ENCODE measurements at regions not wholly inside any gene's neighbourhood (a gene's known extent, or its start where the extent isn't known, plus 50 kb on each side); places are given as distances from the start of the nearest gene placed in this dataset.

DNA sequence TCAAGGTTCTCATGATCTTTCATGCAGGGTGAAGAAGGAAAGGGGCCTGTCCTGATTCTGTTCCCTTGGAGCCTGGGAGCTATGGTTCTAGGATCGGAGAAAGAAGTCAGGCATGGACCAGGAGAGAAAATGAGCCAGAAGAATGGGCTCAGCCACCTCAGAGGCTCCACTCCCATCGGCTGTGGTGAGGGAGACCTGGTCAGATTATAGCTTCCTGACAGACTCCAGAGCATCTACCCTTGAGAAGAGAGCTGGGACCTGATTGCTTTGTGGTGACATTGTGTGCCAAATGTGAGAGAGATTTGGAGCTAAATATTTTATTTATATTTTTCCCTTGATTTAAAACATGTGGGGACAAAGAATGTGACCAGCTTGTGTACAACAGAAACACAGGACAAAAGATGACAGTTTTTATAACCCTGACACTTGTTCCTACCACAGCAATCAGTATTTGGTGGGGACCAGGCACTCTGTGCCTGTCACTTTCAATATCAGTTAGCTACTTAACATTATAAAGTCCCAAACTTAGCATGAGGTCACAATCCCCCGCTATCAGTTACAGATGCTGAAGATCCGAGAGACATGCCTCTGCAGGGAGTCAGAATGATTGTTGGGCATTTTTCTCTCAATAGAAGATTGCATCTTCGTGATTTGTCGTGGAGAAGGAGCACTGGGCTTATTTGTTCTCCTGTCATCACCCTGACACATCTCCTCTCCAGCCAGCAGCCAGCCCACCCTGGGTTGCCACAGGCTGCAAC, 228.3 kb upstream of the ADAMTS16 start:
- intact Hi-C loops (cut with micrococcal nuclease), result no loop called here
- no peaks in the 10 kb centered on the region for H3K27me3 ChIP-seq (replicated peaks in 1 of 4; ENCODE audit: control extremely low read depth in 1 of 4, control insufficient read depth in 3 of 4, insufficient read depth in 4 of 4, low read length in 3 of 4)
- no peak overlapping the region for H3K27ac Mint-ChIP-seq
- H3K4me3 ChIP-seq (ENCODE audit: control extremely low read depth in 1 of 5, extremely low read depth in 1 of 5, insufficient read depth in 1 of 5, low read depth in 2 of 5, low read length in 4 of 5), result no peak overlapping the region
- no peak overlapping the region for H3K4me3 Mint-ChIP-seq
- H3K79me2 ChIP-seq (ENCODE audit: control insufficient read depth, insufficient read depth, low read length), result no peaks in the 10 kb centered on the region
- H3K9ac ChIP-seq (ENCODE audit: low read length), result no peak overlapping the region
- H3K4me1 ChIP-seq (ENCODE audit: control insufficient read depth in 2 of 2, insufficient read depth in 2 of 2, low read length in 2 of 2), result no peaks in the 10 kb centered on the region
- H3K9me3 Mint-ChIP-seq (ENCODE audit: insufficient read depth), result no peaks in the 10 kb centered on the region
- no peak overlapping the region for H2AFZ ChIP-seq (ENCODE audit: insufficient read depth, low read depth, low read length, poor library complexity, severe bottlenecking)
- 89% methylated on average over 4 of the region's 6 CpGs for WGBS (ENCODE audit: insufficient coverage)
- no peaks in the 10 kb centered on the region for H3K27me3 Mint-ChIP-seq
- H3K36me3 ChIP-seq (replicated peaks in 1 of 2; ENCODE audit: control extremely low read depth in 1 of 2, control insufficient read depth in 1 of 2, extremely low read depth in 1 of 2, insufficient read depth in 2 of 2, low read length in 1 of 2), result no peaks in the 10 kb centered on the region
- ChIA-PET POLR2A (no interaction called here), CTCF (no interaction called here)
- H3K9me3 ChIP-seq (ENCODE audit: control extremely low read depth in 1 of 3, control insufficient read depth in 2 of 3, insufficient read depth in 1 of 3, low read length in 2 of 3), result peaks cover 0 to 6% (median 0%) of the 10 kb centered on the region in 3 donors
- no peaks in the 10 kb centered on the region for H3K4me1 Mint-ChIP-seq
- no peak for TF ChIP-seq EZH2 (IDR thresholded peaks at IDR 0.05; ENCODE audit: borderline replicate concordance, insufficient read depth, low read depth, low read length, poor library complexity, severe bottlenecking)
- TF ChIP-seq, protein P1, sequence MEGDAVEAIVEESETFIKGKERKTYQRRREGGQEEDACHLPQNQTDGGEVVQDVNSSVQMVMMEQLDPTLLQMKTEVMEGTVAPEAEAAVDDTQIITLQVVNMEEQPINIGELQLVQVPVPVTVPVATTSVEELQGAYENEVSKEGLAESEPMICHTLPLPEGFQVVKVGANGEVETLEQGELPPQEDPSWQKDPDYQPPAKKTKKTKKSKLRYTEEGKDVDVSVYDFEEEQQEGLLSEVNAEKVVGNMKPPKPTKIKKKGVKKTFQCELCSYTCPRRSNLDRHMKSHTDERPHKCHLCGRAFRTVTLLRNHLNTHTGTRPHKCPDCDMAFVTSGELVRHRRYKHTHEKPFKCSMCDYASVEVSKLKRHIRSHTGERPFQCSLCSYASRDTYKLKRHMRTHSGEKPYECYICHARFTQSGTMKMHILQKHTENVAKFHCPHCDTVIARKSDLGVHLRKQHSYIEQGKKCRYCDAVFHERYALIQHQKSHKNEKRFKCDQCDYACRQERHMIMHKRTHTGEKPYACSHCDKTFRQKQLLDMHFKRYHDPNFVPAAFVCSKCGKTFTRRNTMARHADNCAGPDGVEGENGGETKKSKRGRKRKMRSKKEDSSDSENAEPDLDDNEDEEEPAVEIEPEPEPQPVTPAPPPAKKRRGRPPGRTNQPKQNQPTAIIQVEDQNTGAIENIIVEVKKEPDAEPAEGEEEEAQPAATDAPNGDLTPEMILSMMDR (IDR thresholded peaks at IDR 0.05), result no peak
- ATAC-seq (ENCODE audit: low read depth) (no peak), DNase-seq (no peak)
- H4K20me1 ChIP-seq (ENCODE audit: control insufficient read depth, insufficient read depth, low read length, poor library complexity, severe bottlenecking), result no peaks in the 10 kb centered on the region
- no peak overlapping the region for H3K27ac ChIP-seq (ENCODE audit: low read length in 2 of 2)
- H3K4me2 ChIP-seq (replicated peaks; ENCODE audit: low read depth, low read length, poor library complexity, severe bottlenecking), result no peak overlapping the region

DNA sequence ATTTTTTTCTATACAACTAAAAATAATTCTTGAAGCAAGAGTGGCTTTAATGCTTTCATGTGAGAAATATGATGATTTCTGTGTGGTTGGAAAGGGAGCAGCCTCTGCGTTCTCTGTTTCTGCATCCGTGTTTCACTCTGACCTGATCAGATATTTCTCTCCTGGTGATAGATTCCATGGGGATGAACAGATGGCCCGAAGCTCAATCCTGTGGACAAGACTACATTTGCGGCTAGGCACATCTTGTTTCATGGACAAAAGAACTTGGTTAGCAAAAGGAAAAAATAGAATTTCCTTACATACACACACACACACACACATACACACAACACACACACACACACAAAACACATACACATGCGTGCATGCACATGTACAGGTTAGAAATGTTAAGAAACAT, 218.2 kb upstream of the ADAMTS16 start:
- Mint-ChIP-seq H3K4me1 (no peaks in the 10 kb centered on the region), H3K27me3 (no peaks in the 10 kb centered on the region), H3K27ac (no peak overlapping the region), H3K9me3 (ENCODE audit: insufficient read depth) (peaks cover 4% of the 10 kb centered on the region), H3K4me3 (no peak overlapping the region)
- no peaks in the 10 kb centered on the region for H3K9me3 ChIP-seq (ENCODE audit: control extremely low read depth in 1 of 3, control insufficient read depth in 2 of 3, insufficient read depth in 1 of 3, low read length in 2 of 3)
- no peaks in the 10 kb centered on the region for H3K4me1 ChIP-seq (ENCODE audit: control insufficient read depth in 2 of 2, insufficient read depth in 2 of 2, low read length in 2 of 2)
- TF ChIP-seq EZH2 (IDR thresholded peaks at IDR 0.05; ENCODE audit: borderline replicate concordance, insufficient read depth, low read depth, low read length, poor library complexity, severe bottlenecking), result no peak
- TF ChIP-seq, protein P1 (IDR thresholded peaks at IDR 0.05), result no peak
- no peaks in the 10 kb centered on the region for H3K27me3 ChIP-seq (replicated peaks in 1 of 4; ENCODE audit: control extremely low read depth in 1 of 4, control insufficient read depth in 3 of 4, insufficient read depth in 4 of 4, low read length in 3 of 4)
- DNase-seq (no peak), ATAC-seq (ENCODE audit: low read depth) (no peak)
- no peaks in the 10 kb centered on the region for H3K79me2 ChIP-seq (ENCODE audit: control insufficient read depth, insufficient read depth, low read length)
- whole genome bisulfite sequencing (ENCODE audit: insufficient coverage), result 100% methylated on average over 2 of the region's 5 CpGs
- H3K36me3 ChIP-seq (replicated peaks in 1 of 2; ENCODE audit: control extremely low read depth in 1 of 2, control insufficient read depth in 1 of 2, extremely low read depth in 1 of 2, insufficient read depth in 2 of 2, low read length in 1 of 2), result no peaks in the 10 kb centered on the region
- ChIA-PET POLR2A (no interaction called here), CTCF (no interaction called here)
- H3K27ac ChIP-seq (ENCODE audit: low read length in 2 of 2), result no peak overlapping the region
- H3K4me3 ChIP-seq (ENCODE audit: control extremely low read depth in 1 of 5, extremely low read depth in 1 of 5, insufficient read depth in 1 of 5, low read depth in 2 of 5, low read length in 4 of 5), result no peak overlapping the region
- no peak overlapping the region for H2AFZ ChIP-seq (ENCODE audit: insufficient read depth, low read depth, low read length, poor library complexity, severe bottlenecking)
- intact Hi-C loops (cut with micrococcal nuclease), result no loop called here
- no peak overlapping the region for H3K4me2 ChIP-seq (replicated peaks; ENCODE audit: low read depth, low read length, poor library complexity, severe bottlenecking)
- no peak overlapping the region for H3K9ac ChIP-seq (ENCODE audit: low read length)
- no peaks in the 10 kb centered on the region for H4K20me1 ChIP-seq (ENCODE audit: control insufficient read depth, insufficient read depth, low read length, poor library complexity, severe bottlenecking)
